Lung (tissue), 11 donors: ENCODE measurements at regions not wholly inside any gene's neighbourhood (a gene's known extent, or its start where the extent isn't known, plus 50 kb on each side); places are given as distances from the start of the nearest gene placed in this dataset.

Experiments used
- ATAC-seq: fragments of 200-7000 bp; cut with Tn5 transposase; one replicate; pipeline ENCODE4 v1.9.1; 2020; ENCODE audit warnings: moderate number of reproducible peaks; ENCODE audit not compliant: insufficient read depth, low FRiP score
- DNase-seq, 3 donors: peaks; one replicate each; pipeline ENCODE4 v3.0.0-alpha.2; 2013 to 2017
- H3K27ac ChIP-seq, 2 donors: one replicate each; pipeline ENCODE4 v1.5.1; 2013; ENCODE audit warnings: mild to moderate bottlenecking in 2 of 2, moderate library complexity in 2 of 2, control low read depth in 1 of 2, inconsistent platforms in 1 of 2, low read depth in 1 of 2, low read length in 1 of 2
- H3K27me3 ChIP-seq, 3 donors: one replicate each; pipeline ENCODE4 v1.5.1; 2013; ENCODE audit warnings: low read length in 2 of 3; ENCODE audit not compliant: control insufficient read depth in 3 of 3, insufficient read depth in 3 of 3
- H3K36me3 ChIP-seq, 4 donors: one replicate each; pipeline ENCODE4 v1.5.1; 2013; ENCODE audit warnings: low read length in 4 of 4, mild to moderate bottlenecking in 1 of 4, moderate library complexity in 1 of 4; ENCODE audit not compliant: control insufficient read depth in 4 of 4, insufficient read depth in 4 of 4
- H3K4me1 ChIP-seq, 5 donors: one replicate each; pipeline ENCODE4 v1.5.1; 2013; ENCODE audit warnings: low read length in 5 of 5, mild to moderate bottlenecking in 2 of 5, moderate library complexity in 1 of 5; ENCODE audit not compliant: control insufficient read depth in 5 of 5, insufficient read depth in 5 of 5
- H3K4me3 ChIP-seq: one replicate; pipeline ENCODE4 v1.5.1; 2013; ENCODE audit warnings: mild to moderate bottlenecking, control low read depth, moderate library complexity
- H3K9ac ChIP-seq, 2 donors: one replicate each; pipeline ENCODE4 v1.5.1; 2013; ENCODE audit warnings: low read length in 2 of 2, control low read depth in 1 of 2; ENCODE audit not compliant: insufficient read depth in 1 of 2
- H3K9me3 ChIP-seq, 4 donors: one replicate each; pipeline ENCODE4 v1.5.1; 2013; ENCODE audit warnings: low read length in 3 of 4, mild to moderate bottlenecking in 1 of 4, moderate library complexity in 1 of 4; ENCODE audit not compliant: control insufficient read depth in 4 of 4, insufficient read depth in 3 of 4
- WGBS, 2 donors: extraction: QIAGEN DNeasy Blood & Tissue Kit; methylation state at CpG; one replicate each; pipeline ENCODE4 v1.1.7; 2013; 5-methylcytosine and 5-hydroxymethylcytosine counted together
- TF ChIP-seq, protein P1 (sequence below): IDR thresholded peaks from 2 replicates; pipeline ENCODE4 v1.5.1; 2012; ENCODE audit warnings: mild to moderate bottlenecking; ENCODE audit errors: control extremely low read depth, extremely low read depth
- donor health status: control.
- donor health status: control.
- donor health status: Bipolar disorder and iron deficiency.
- donor health status: healthy.
- donor health status: DM: yes; HTN: yes; CAD: no.

- ATAC-seq: no peak
- no peaks in the 10 kb centered on the region for H3K27me3 ChIP-seq
- 20 to 23% methylated on average over 2 of the region's 2 CpGs for WGBS, 2 donors
These were observed 355.6 kb upstream of the THRB start for GRCh38 chr3:24850245-24850644.

DNA sequence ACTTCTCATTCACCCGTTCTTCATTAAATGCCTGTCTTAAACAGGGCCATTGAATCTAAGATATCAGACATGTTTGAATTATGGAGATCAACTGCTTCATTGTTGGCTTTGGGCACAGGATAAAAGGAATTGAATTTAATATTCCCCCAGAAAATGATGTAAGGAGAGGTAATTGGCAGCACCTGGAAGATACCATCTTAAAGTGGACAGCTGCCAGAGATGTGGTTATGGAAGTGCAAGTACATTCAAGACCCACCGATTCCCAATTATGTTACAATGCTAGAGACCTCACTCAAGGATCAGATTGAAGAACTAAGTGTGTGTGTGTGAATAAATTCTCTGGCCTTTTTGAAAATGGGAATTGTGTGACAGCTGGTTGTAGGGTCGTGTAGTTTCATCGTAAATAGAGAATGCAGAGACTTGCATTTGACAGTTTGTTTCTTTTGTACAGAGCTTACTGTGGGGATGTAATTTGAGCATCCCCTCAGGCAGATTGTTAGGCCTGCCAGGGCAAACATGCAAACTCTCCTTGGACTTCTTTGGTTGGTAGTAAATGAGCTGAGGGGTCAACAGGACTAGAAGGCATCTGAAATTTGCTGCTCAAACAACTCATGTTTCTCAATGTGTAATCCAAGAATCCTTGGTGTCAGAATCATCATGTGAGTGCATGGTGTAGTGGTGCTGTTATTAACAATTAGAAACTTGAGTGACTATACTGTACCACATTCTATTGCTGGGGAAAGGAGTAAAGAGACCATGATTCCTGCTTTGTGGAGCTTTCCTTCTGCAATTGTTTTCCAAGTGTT is 359.2 kb upstream of the THRB start:
- H3K27me3 ChIP-seq: no peaks in the 10 kb centered on the region
- no peak overlapping the region for H3K27ac ChIP-seq
- no peak overlapping the region for H3K4me3 ChIP-seq
- peaks cover 0 to 4% (median 0%) of the 10 kb centered on the region in 5 donors for H3K4me1 ChIP-seq
- ATAC-seq (no peak), DNase-seq (no peak)
- H3K9me3 ChIP-seq: no peaks in the 10 kb centered on the region
- H3K36me3 ChIP-seq: no peaks in the 10 kb centered on the region
- WGBS, 2 donors: 76 to 78% methylated on average over 4 of the region's 4 CpGs
- H3K9ac ChIP-seq: no peak overlapping the region
- TF ChIP-seq, protein P1, sequence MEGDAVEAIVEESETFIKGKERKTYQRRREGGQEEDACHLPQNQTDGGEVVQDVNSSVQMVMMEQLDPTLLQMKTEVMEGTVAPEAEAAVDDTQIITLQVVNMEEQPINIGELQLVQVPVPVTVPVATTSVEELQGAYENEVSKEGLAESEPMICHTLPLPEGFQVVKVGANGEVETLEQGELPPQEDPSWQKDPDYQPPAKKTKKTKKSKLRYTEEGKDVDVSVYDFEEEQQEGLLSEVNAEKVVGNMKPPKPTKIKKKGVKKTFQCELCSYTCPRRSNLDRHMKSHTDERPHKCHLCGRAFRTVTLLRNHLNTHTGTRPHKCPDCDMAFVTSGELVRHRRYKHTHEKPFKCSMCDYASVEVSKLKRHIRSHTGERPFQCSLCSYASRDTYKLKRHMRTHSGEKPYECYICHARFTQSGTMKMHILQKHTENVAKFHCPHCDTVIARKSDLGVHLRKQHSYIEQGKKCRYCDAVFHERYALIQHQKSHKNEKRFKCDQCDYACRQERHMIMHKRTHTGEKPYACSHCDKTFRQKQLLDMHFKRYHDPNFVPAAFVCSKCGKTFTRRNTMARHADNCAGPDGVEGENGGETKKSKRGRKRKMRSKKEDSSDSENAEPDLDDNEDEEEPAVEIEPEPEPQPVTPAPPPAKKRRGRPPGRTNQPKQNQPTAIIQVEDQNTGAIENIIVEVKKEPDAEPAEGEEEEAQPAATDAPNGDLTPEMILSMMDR: no peak

More at GRCh38 chr3:24850245-24850644, 355.6 kb upstream of the THRB start:
- H3K9ac ChIP-seq: no peak overlapping the region
- DNase-seq: no peak
- TF ChIP-seq, protein P1: no peak
- H3K4me3 ChIP-seq: no peak overlapping the region
- H3K27ac ChIP-seq: no peak overlapping the region
- H3K9me3 ChIP-seq: no peaks in the 10 kb centered on the region
- H3K4me1 ChIP-seq: peaks cover 0 to 4% (median 0%) of the 10 kb centered on the region in 5 donors
- H3K36me3 ChIP-seq: no peaks in the 10 kb centered on the region

GRCh38 chr3:24854748-24855147 is 360.1 kb upstream of the THRB start:
- ATAC-seq: no peak
- Histone ChIP-seq H3K4me3 (no peak overlapping the region), H3K27me3 (no peaks in the 10 kb centered on the region), H3K27ac (no peak overlapping the region), H3K36me3 (no peaks in the 10 kb centered on the region), H3K4me1 (peaks cover 0 to 4% (median 0%) of the 10 kb centered on the region in 5 donors), H3K9me3 (no peaks in the 10 kb centered on the region), H3K9ac (no peak overlapping the region)
- TF ChIP-seq, protein P1: no peak
- DNase-seq: no peak
- 91 to 93% methylated on average over 4 of the region's 4 CpGs for WGBS, 2 donors
